ENCODE measurements at regions not wholly inside any gene's neighbourhood (a gene's known extent, or its start where the extent isn't known, plus 50 kb on each side); places are given as distances from the start of the nearest gene placed in this dataset.

DNA sequence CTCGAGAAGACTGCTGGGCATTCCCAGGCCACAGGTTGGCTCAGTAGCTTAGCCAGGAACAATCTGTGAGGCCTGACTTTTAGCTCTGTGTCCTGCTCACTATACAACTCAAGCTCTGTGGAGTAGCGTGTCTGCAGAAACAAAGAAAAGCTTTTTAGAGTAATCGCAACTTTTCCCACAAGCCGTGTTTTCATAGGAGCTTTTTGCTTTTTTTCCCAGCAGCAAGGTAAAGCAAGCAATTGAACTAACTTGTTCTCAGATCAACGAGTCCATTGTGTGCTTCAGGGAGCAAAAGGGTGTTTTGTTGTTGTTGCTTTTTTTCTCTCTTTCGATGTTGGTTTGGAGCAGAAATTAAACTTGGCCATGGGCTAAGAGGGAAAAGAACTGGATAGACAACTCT is 97.3 kb upstream of the BCL2L14 start:
- POLR2A ChIA-PET, result no interaction called here
- CTCF ChIA-PET, result interaction anchor here (1.1 to 1.8 kb wide), 5 partner anchors 9 to 60 kb away, joined by 4 to 6 read pairs (median 5); no protein-coding TSS in a partner anchor
- TF ChIP-seq, protein P1, sequence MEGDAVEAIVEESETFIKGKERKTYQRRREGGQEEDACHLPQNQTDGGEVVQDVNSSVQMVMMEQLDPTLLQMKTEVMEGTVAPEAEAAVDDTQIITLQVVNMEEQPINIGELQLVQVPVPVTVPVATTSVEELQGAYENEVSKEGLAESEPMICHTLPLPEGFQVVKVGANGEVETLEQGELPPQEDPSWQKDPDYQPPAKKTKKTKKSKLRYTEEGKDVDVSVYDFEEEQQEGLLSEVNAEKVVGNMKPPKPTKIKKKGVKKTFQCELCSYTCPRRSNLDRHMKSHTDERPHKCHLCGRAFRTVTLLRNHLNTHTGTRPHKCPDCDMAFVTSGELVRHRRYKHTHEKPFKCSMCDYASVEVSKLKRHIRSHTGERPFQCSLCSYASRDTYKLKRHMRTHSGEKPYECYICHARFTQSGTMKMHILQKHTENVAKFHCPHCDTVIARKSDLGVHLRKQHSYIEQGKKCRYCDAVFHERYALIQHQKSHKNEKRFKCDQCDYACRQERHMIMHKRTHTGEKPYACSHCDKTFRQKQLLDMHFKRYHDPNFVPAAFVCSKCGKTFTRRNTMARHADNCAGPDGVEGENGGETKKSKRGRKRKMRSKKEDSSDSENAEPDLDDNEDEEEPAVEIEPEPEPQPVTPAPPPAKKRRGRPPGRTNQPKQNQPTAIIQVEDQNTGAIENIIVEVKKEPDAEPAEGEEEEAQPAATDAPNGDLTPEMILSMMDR (IDR thresholded peaks at IDR 0.05; ENCODE audit: control extremely low read depth, extremely low read depth, low read depth, missing control alignments), result no peak
- DNase-seq (ENCODE audit: extremely low spot score), result no peak

GRCh38 chr12:11976005-11976404 is 94.7 kb upstream of the BCL2L14 start:
- no peak for DNase-seq (ENCODE audit: extremely low spot score)
- CTCF ChIA-PET, result interaction anchor here (0.9 kb wide), 1 partner anchor 34 kb away, joined by 3 read pairs; no protein-coding TSS in a partner anchor
- TF ChIP-seq, protein P1 (IDR thresholded peaks at IDR 0.05; ENCODE audit: control extremely low read depth, extremely low read depth, low read depth, missing control alignments), result no peak
- POLR2A ChIA-PET, result no interaction called here

DNA sequence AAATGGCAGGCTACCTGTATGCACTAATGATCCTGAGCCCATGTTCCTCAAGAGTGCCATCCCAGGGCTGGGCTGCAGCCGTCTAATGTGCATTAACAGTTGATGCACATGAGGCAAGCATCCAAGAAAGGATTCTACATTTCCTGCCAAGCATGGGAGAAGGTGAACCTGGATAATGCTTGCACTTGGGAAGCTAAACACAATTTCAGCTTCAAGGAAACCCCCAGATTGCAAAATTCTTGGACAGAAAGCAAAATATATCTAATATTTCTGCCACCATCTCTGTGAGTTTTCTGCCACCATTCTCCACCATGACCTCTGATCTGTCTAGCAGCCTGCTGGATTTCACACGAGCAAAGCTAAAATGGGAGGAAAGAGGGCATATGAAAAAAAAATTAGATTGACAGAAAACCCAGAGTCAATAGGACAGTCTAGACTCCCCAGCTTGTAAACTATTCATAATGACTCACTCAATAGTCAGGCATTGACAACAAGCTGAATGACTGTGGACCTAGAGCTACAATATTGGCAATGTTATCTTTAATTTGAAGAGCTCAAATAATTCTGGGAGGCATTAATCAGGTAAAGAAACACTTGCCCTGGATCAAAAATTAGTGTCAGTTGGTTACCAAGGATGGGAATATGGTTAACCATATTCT is 91.9 kb upstream of the BCL2L14 start:
- CTCF ChIA-PET, result interaction anchor here (0.8 to 2.1 kb wide), 4 partner anchors 9 to 61 kb away, joined by 3 to 9 read pairs (median 5); no protein-coding TSS in a partner anchor
- TF ChIP-seq, protein P1 (IDR thresholded peaks at IDR 0.05; ENCODE audit: control extremely low read depth, extremely low read depth, low read depth, missing control alignments), result no peak
- no peak for DNase-seq (ENCODE audit: extremely low spot score)
- POLR2A ChIA-PET, result no interaction called here

DNA sequence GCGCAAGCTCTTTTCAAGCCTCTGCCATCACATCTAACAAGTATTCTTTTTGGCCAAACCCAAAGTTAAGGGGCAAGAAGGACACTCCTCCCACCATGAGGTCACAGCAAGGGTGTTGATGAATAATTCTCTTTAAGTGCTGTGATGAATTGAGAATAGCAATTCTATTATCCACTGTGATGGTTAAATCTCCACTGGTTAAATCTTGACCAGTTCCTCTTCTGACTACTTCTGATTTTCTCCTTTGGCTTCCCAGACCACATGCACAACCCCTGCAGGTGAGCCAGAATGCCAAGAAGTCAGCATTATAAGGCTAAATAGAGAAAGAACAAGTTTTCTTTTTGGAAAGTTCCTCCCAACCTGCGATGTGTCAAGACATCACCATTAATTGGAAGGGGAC is 90.6 kb upstream of the BCL2L14 start:
- ChIA-PET POLR2A (no interaction called here), CTCF (interaction anchor here (1.6 to 2.1 kb wide), 2 partner anchors 10 to 16 kb away, joined by 7 to 9 read pairs; no protein-coding TSS in a partner anchor)
- TF ChIP-seq, protein P1 (IDR thresholded peaks at IDR 0.05; ENCODE audit: control extremely low read depth, extremely low read depth, low read depth, missing control alignments), result no peak
- DNase-seq (ENCODE audit: extremely low spot score), result no peak

DNA sequence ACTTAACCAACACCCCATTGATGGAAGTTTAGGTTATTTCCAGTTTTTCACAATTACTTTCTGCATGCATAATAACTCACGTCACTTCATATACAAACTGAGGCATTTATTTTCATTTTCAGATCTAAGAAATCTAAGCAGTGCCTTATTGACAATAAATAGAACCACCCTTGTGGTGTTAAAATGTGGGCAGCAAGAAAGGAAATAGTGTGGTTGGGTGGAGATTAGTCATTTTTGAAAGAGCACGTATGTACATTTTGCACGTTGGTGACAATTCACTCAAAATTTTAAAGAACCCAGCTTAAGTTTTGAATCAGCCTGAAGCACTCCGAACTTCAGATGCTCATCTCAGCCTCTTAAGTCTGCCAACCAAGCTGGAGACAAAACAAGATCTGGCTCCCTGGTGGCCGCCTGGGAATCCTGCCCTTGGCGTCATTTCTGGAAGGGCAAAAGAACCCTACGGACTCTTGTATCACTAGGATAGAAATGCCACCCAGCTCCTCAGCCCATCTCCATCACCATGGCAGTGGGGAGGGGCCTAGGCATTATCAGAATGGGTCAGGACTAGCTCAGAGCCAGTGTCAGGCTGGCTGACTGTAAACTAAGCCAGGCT is 89.5 kb upstream of the BCL2L14 start:
- POLR2A ChIA-PET, result no interaction called here
- TF ChIP-seq, protein P1 (IDR thresholded peaks at IDR 0.05; ENCODE audit: control extremely low read depth, extremely low read depth, low read depth, missing control alignments), result no peak
- CTCF ChIA-PET, result interaction anchor here (0.8 to 1.6 kb wide), 4 partner anchors 12 to 410 kb away, joined by 3 to 5 read pairs (median 3); no protein-coding TSS in a partner anchor
- peak; percentile 68 for DNase-seq (ENCODE audit: extremely low spot score)

GRCh38 chr12:11984417-11984816 is 86.3 kb upstream of the BCL2L14 start:
- CTCF ChIA-PET, result interaction anchor here (1.0 to 2.6 kb wide), 5 partner anchors 10 to 339 kb away, joined by 3 to 9 read pairs (median 3); no protein-coding TSS in a partner anchor
- TF ChIP-seq, protein P1 (IDR thresholded peaks at IDR 0.05; ENCODE audit: control extremely low read depth, extremely low read depth, low read depth, missing control alignments), result no peak
- POLR2A ChIA-PET, result no interaction called here
- DNase-seq (ENCODE audit: extremely low spot score), result no peak

Measured in GM10248 (cell line).